ENCODE measurements at regions not wholly inside any gene's neighbourhood (a gene's known extent, or its start where the extent isn't known, plus 50 kb on each side); places are given as distances from the start of the nearest gene placed in this dataset.

GRCh38 chr9:11992866-11993265, 700.3 kb upstream of the TYRP1 start:
- Histone ChIP-seq H3K4me3 (ENCODE audit: severe bottlenecking) (no peak overlapping the region), H3K4me1 (ENCODE audit: insufficient read depth, poor library complexity, severe bottlenecking) (no peaks in the 10 kb centered on the region), H3K27ac (ENCODE audit: poor library complexity, severe bottlenecking) (no peak overlapping the region), H3K36me3 (ENCODE audit: low read depth) (no peaks in the 10 kb centered on the region), H3K9me3 (ENCODE audit: severe bottlenecking) (peaks cover 2% of the 10 kb centered on the region), H3K27me3 (ENCODE audit: insufficient read depth, poor library complexity, severe bottlenecking) (no peaks in the 10 kb centered on the region)
- ATAC-seq (ENCODE audit: low read depth) (no peak), DNase-seq (ENCODE audit: low spot score) (no peak)
- no peak for TF ChIP-seq CTCF (IDR thresholded peaks at IDR 0.05; ENCODE audit: poor library complexity, severe bottlenecking)

- no peaks in the 10 kb centered on the region for H3K36me3 ChIP-seq (ENCODE audit: low read depth)
- no peak for DNase-seq (ENCODE audit: low spot score)
- no peak for ATAC-seq (ENCODE audit: low read depth)
These were observed 678.7 kb upstream of the TYRP1 start for GRCh38 chr9:12014488-12014887.

GRCh38 chr9:12054235-12054634, 639.0 kb upstream of the TYRP1 start:
- no peak for TF ChIP-seq CTCF (IDR thresholded peaks at IDR 0.05; ENCODE audit: poor library complexity, severe bottlenecking)
- H3K27me3 ChIP-seq (ENCODE audit: insufficient read depth, poor library complexity, severe bottlenecking) = no peaks in the 10 kb centered on the region
- H3K4me3 ChIP-seq (ENCODE audit: severe bottlenecking) = no peak overlapping the region
- no peaks in the 10 kb centered on the region for H3K4me1 ChIP-seq (ENCODE audit: insufficient read depth, poor library complexity, severe bottlenecking)
- H3K9me3 ChIP-seq (ENCODE audit: severe bottlenecking) = no peaks in the 10 kb centered on the region
- H3K36me3 ChIP-seq (ENCODE audit: low read depth) = no peaks in the 10 kb centered on the region
- no peak for DNase-seq (ENCODE audit: low spot score)
- H3K27ac ChIP-seq (ENCODE audit: poor library complexity, severe bottlenecking) = no peak overlapping the region
- no peak for ATAC-seq (ENCODE audit: low read depth)

More at GRCh38 chr9:12014488-12014887, 678.7 kb upstream of the TYRP1 start:
- no peaks in the 10 kb centered on the region for H3K4me1 ChIP-seq (ENCODE audit: insufficient read depth, poor library complexity, severe bottlenecking)
- no peak for TF ChIP-seq CTCF (IDR thresholded peaks at IDR 0.05; ENCODE audit: poor library complexity, severe bottlenecking)
- no peak overlapping the region for H3K4me3 ChIP-seq (ENCODE audit: severe bottlenecking)
- no peaks in the 10 kb centered on the region for H3K27me3 ChIP-seq (ENCODE audit: insufficient read depth, poor library complexity, severe bottlenecking)
- no peak overlapping the region for H3K27ac ChIP-seq (ENCODE audit: poor library complexity, severe bottlenecking)
- no peaks in the 10 kb centered on the region for H3K9me3 ChIP-seq (ENCODE audit: severe bottlenecking)

GRCh38 chr9:12056874-12057273, 636.3 kb upstream of the TYRP1 start:
- Histone ChIP-seq H3K4me3 (ENCODE audit: severe bottlenecking) (no peak overlapping the region), H3K9me3 (ENCODE audit: severe bottlenecking) (no peaks in the 10 kb centered on the region), H3K27me3 (ENCODE audit: insufficient read depth, poor library complexity, severe bottlenecking) (no peaks in the 10 kb centered on the region), H3K36me3 (ENCODE audit: low read depth) (no peaks in the 10 kb centered on the region), H3K4me1 (ENCODE audit: insufficient read depth, poor library complexity, severe bottlenecking) (no peaks in the 10 kb centered on the region), H3K27ac (ENCODE audit: poor library complexity, severe bottlenecking) (no peak overlapping the region)
- TF ChIP-seq CTCF (IDR thresholded peaks at IDR 0.05; ENCODE audit: poor library complexity, severe bottlenecking) = no peak
- ATAC-seq (ENCODE audit: low read depth) (no peak), DNase-seq (ENCODE audit: low spot score) (no peak)

- no peak overlapping the region for H3K27ac ChIP-seq (ENCODE audit: poor library complexity, severe bottlenecking)
- no peaks in the 10 kb centered on the region for H3K36me3 ChIP-seq (ENCODE audit: low read depth)
- ATAC-seq (ENCODE audit: low read depth) (no peak), DNase-seq (ENCODE audit: low spot score) (no peak)
- no peak for TF ChIP-seq CTCF (IDR thresholded peaks at IDR 0.05; ENCODE audit: poor library complexity, severe bottlenecking)
- no peaks in the 10 kb centered on the region for H3K9me3 ChIP-seq (ENCODE audit: severe bottlenecking)
- no peaks in the 10 kb centered on the region for H3K4me1 ChIP-seq (ENCODE audit: insufficient read depth, poor library complexity, severe bottlenecking)
- no peak overlapping the region for H3K4me3 ChIP-seq (ENCODE audit: severe bottlenecking)
- peaks cover 6% of the 10 kb centered on the region for H3K27me3 ChIP-seq (ENCODE audit: insufficient read depth, poor library complexity, severe bottlenecking)
These were observed 633.1 kb upstream of the TYRP1 start for GRCh38 chr9:12060067-12060466.

All from RWPE2 (cell line).